Inferior parietal cortex (tissue), 1 donor: ENCODE measurements at regions not wholly inside any gene's neighbourhood (a gene's known extent, or its start where the extent isn't known, plus 50 kb on each side); places are given as distances from the start of the nearest gene placed in this dataset.

Experiments used
- DNase-seq: peaks from one replicate; pipeline ENCODE4 v3.0.0-alpha.2; 2016; ENCODE audit errors: extremely low spot score

DNA sequence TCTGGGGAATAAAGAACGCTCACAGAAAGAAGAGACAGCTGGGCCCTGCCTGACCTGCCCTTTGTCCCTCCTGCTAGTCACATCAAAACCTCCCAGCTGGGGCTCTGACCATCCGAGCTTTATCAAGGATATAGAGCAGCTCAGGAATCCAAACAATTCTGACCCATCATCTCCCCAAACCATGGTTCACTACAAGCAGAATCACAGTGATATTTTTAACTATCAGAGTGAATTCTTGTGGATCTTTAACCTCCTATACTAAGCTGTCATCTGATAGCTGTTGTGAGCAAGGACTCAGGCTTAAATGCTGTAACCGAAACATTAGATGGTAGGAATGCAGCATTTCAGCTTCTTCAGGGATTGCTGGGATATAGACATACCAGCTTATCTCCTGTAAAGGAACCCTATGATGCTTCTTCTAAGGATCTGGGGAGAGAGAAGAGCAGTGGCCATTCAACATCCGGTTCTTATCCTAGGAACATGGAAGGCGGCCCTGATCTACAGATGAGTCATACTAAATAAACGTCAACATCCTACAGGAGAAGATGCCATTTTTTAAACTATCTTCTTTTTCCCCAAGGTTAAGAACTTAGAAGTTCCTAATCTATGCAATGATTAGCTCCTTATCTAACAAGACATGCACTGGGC is 84.7 kb upstream of the AKIP1 start:
- DNase-seq, result no peak

DNA sequence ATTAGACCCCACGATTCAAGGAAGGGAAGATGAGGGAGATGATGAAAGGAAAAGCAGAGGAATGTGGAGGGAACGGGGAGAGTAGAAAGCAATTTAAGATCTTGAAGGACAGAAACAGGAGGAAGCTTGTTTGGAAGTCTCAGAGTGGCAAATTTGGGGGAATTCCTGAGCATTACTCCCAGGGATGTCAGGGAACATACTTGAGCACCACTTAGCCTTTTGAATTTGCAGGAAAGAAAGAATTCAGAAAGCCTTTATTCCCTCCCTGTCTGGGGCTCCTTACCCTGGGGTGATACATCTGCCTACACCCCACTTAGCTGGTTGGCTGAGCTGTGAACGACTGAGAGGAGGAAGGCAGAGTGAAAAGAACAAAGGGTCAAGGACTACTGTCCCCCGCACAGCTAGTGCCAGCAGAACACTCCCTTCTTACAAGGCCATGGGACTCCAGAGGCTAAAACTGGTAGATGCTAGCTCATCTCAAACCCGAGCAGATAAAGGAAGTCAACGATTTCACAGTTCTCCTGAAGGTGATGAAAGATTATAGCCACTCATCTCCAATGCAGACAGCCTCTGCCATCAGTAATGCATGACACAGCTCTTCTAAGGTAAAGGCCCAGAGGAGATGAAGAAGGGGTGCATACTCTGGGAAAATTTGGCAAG is 84.0 kb upstream of the AKIP1 start:
- no peak for DNase-seq

DNA sequence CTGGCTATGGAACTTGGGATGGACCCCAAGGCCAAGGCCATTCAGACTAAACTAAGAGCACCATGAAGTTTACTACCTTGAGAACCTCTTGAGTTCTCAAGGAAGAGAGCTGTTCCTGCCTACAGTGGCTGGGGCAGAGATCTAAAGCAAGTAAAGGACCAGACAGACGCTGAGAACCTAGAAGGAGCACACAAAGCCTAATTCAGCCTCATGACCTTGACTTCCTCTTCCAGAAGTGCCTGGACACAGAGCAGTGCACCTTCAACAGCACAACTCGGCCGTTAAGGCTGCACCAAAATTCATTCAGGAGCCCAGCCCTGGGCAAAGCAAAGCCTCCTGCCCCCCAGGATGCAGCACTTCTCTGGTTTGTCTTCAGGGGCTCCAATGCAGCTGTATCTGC is 82.9 kb upstream of the AKIP1 start:
- DNase-seq, result no peak

DNA sequence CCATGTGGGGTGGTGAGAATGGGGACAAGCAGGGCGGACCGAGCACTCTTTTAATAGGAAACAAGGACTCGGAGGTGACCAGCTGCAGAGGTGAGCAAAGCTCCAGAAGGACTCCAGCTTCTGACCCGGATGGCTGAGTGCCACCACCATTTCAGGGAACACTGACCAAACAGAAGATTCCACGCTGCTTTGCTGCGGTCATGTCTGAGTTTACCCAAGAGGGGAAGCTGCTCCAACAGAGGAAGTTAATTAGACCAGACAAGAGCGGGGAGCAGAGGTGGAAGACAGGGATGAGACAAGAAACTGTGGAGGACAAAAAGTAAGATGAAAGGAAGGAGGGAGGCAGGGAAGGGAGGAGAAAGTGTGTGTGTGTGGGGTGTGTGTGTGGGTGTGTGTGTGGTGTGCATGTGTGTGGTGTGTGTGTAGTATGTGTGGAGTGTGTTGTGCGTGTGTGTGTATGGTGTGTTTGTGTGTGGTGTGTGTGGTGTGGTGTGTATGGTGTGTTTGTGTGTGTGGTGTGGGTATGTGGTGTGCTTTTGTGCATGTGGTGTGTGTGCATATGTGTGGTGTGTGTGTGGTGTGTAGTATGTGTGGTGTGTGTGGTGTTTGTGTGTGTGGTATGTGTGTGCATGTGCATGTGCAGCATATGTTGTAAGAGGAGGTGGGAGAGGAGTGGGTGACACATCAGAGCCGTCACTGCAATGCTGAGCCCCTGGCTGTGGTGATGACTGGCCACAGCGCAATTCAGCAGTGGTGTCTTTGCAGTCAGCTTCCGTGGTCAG is 82.2 kb upstream of the AKIP1 start:
- DNase-seq, result no peak

DNA sequence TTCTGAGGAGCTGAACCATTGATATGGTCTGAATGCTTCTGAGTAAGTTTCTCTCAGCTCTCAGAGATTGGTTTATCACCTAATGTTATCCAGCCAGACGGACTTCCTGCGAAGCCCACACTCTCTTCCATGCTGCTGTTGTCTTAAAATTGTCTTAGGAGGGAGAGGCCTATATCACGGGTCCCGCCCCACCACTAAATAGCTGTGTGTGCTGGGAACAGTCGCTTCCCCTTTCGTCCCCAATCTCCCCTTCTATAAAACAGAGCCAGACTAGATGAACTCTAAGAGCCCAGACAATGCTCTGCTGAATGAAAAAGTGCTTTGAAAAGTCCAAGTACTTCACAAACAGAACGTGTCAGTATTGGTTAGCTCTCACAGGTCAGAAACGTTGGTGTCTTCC is 81.4 kb upstream of the AKIP1 start:
- no peak for DNase-seq

DNA sequence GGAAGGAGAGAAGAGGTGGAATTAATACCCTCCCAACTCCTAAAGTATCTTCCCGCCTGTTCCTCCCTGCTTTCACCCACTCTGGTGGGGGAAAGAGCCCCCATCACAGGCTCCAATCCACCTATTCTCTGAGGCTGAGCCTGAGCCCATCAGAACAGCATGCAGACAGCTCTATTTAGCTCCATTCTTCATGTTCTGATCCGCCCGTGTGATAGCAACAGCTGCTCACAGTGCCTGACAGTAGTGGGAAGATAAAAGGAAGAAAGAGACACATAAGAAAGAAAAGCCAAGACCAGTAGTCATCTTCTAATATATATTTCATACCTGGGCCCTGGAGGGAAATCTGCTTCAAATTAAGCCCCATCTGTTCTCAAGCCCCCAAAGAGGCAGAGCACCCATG is 80.3 kb upstream of the AKIP1 start:
- DNase-seq, result no peak

DNA sequence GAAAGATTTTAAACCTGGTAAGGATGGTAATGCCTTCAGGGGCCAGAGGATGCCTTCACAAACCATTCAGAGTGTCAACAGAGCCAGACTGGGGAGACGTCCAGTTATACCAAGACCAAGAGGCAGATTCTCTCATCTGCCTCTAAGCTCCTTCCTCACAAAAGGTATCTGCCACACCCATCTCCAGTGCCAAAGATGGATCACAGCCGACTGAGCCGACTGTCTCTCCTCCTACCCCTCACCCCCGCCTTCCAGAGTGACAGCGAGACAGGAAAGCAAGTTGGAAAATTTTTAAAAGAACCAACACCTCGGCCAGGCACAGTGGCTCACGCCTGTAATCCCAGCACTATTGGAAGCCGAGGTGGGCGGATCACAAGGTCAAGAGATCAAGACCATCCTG is 79.1 kb upstream of the AKIP1 start:
- DNase-seq, result no peak

DNA sequence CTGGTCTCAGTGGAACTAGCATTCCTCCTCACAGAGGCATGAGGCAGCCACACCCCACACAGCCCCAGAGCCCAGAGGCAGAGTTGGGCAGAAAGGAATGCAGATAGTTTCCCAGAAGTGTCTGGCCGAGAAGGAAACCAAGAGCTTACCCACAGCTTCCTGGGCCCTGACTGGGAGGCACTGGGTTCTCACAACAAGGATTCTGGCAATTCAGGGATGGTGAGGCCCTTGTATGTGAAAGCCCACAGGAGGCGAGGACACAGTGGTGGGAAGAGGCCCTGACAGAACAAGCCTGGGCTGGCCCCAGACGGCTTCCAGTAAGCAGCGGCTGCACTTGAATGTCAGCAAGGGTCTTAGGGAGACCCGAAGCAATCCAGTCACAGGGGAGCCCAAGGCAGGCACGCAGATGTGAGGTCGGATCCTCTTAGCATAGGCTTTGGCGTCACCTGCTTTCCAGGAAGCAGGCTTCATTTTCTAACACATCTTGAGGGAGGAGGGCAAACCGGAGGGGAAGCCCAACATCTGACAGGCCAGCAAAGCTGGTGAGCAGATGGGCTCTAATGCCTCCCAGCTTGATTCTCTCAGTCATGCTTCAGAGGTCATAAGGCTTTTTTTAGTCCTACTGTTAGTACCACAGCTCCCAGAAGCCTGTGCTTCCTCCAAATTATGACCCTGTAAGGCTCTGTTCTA is 78.3 kb upstream of the AKIP1 start:
- DNase-seq, result no peak

DNA sequence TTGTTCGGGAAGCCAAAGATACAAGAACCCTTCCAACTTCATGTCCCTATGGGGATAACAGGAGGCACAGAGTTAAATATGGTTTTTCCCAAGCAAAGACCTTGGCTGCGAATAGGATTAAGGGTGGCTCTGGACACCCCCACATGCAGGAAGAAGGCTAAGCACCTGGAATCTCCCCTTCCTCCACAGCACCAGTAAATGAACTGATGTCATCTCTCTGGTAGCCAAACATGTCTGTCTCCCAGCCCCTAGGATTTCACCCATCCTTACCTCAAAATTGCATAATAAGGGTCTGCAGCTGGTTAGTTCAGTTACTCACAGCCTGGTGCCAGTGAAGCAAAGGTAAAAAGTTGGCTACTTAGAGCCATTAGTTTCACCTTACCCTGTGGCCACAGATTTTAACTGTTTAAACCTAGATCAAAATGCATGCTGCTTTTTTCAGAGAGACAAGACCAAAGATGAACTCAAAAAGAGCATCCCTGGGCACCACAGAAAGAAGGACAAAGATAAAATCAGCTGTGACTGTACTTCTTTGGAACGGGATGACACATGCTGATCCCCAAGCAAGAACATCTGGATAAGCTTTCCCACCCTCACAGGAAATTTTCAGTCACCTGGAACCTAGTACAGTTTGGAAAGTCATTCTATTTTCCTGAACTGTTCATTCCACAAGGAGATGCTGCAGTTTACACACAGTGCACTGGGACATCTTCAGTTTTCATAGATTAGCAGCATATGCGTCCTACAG is 77.2 kb upstream of the AKIP1 start:
- no peak for DNase-seq

DNA sequence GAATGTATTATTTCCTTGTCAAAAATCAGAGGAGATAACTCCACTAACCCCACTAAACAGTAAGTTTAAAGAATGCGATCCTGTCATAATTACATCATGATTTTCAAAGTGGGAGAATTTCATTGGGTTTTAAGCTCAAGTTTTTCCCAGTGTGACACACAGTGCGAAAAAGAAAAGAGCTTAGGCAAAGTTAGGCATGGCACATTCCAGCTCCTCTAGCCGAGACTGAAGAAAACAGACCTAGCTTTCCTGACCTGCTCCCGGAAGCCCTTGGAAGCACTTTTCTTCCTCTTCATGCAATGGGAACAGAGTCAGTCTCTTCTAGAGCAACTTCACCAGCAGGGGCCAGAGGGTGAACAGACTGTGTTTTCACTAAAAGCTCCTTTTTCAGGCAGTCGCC is 76.6 kb upstream of the AKIP1 start:
- DNase-seq, result no peak

DNA sequence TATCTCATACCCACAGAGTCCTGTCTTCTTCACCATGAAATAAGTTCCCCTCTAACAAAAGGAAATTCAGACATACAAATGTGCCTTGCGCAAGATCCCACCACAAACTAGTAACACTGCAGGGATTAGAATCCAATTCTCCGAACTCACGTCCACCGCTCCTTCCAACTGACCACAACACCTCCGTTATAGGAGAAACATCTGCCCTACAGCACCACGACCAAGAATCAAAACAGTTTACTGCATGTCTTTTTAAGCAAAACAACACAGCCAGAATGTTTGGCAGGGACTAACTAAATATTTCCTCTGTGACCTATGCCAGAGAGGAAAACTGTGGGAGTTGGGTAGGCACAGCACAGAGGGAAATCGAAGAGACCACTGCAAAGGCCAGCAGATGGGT is 72.7 kb upstream of the AKIP1 start:
- DNase-seq, result no peak

DNA sequence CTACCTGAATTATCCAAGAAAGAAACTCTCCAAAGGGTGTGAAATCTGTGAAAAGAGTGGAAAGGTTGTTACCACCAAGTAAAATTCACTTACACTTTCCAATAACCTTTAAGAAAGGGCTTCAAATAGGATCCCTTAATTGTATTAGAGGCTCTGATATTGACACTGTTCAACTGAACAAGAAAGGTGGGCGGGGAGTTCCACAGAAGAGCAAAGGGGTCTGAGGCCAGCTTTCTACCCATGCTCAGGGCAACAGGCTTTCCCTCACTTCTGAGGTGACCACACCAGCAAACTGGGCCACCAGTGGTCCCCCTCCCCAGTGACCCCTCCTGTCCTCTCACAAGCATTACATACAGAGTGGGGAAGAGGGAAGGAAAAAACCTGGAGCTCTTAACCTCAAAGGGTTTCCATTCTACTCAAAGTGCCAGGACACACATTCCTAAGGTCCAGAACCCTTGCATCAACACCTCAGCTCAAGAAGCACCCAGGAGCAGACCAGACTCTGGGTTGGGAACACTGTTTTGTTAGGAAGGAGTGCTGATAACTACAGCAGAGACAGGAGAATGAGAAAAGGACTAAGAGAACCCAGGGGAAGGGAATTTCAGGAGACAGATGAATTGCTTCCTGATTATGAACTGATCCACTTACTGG is 71.6 kb upstream of the AKIP1 start:
- DNase-seq, result no peak

DNA sequence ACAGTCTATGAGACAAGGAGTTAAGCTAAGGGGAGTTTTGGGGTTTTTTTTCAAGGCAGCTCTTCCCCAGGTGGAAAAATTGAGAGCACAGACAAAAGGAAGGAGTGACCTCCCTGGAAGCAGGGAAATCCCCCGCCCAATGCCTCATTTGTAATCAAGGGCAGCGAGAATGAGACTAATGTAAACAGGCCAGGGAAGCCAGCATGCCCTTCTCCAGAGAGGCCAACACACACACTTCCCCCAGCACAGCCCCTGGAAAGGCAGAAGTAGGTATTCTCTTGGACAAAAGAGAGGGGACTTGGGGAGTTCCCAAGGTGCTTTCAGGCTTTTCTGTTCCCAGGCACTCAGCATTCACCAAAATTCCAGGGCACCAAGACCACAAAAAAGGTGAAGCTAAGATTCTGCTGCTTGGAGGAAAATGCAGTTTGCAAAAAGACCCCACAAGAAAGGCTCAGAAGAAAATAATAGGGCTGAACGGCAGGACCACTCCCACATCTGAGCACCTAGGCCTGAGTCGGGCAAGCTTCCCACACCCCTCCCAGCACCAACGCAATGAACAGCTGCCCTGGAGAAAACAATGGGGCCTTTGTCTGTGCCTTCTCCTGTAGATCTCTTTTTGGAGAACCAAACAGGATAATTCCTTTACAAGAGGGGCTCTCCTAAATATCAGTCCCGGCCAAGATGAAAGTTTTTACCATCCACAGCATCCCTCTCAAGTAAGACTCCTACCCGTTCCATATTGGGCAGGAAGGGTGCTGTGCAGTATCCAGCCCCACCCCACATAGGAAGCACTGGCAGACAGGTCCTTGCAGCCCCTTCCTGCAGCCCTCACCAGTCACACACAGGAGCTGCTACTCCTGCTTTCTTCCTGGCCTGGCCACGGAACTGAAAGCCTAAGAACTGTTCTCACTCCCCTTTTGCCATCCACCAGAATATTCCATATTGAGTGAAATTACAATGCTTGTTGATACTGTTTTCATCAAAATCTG is 70.7 kb upstream of the AKIP1 start:
- DNase-seq, result peak; percentile 43

DNA sequence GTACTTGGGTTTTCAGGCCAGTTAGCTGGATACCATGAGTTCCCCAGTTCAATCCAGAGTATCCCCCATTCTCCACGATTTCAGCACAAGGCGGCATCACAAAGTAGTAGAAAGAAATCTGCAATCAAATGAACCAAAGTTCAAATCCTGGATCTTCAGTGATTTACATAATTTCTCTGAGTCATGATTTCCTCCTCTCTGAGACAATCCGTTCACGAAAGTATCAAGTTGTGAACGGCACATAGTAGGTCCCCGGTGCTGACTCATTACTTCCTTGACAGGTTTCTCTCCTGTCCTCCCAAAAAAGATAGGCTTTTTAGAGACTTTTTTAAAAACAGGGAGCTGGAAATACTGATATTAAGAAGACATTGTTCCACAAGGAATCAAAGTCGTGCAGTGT is 69.1 kb upstream of the AKIP1 start:
- DNase-seq, result no peak

DNA sequence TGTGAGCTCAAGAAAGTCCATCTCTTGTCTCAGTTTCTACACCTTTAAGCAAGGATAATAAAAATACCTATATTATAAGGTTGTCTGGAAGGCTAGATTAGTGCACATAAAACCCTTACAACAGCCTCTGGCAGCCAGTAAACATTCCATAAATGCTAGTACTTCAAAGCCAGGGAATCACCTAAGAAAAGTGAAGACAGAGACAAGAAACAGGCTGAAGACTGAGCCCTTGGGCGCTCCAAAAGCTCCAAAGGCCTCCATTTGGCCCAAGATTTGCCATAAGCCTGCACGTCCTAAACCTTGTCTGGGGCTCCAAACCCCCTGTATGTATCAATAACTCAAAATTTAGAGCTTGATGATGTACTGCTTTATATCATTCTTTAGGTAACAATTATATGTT is 52.2 kb upstream of the AKIP1 start:
- DNase-seq, result no peak
